ENCODE measurements at regions not wholly inside any gene's neighbourhood (a gene's known extent, or its start where the extent isn't known, plus 50 kb on each side); places are given as distances from the start of the nearest gene placed in this dataset.
"Not testable (repeated sequence)": the region's sequence is repeated elsewhere in the genome, so short reads cannot be mapped to it uniquely, and the experiment has no call there.

DNA sequence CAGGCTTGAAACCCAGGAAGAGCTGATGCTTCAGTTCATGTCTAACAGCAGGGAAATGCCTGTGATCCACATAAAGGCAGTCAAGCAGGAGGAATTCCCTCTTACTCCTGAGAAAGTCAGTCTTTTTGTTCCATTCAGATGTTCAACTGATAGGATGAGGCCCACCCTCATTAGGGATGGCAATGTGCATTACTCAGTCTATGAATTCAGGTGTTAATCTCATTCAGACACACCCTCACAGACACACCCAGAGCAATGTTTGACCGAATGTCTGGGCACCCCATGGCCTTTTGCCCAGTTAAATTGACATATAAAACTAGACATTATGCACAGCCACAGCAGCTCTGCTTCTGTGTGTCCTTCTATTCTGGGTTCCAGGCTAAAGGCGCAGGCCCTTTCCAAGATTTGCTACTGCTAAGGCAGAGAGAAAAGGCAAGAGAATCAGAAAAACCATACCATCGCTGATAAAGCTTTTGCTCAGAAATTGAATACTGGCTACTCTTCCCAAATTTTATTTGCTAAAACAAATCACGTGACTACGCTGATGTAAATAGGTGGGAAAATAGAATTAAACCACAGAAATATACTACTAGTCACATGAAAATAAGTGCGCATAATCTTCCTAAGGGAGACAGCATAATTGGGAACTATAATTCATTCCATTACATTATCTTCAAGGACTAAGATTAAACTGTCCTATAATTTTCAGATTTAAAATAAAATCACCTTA lies 625.0 kb upstream of the MAN1A1 start:
- DNase-seq (ENCODE audit: low spot score), result no peak

GRCh38 chr6:119966484-119966883 lies 616.9 kb upstream of the MAN1A1 start:
- no peak for DNase-seq (ENCODE audit: low spot score)

GRCh38 chr6:119965900-119966299 lies 616.3 kb upstream of the MAN1A1 start:
- DNase-seq (ENCODE audit: low spot score), result no peak

DNA sequence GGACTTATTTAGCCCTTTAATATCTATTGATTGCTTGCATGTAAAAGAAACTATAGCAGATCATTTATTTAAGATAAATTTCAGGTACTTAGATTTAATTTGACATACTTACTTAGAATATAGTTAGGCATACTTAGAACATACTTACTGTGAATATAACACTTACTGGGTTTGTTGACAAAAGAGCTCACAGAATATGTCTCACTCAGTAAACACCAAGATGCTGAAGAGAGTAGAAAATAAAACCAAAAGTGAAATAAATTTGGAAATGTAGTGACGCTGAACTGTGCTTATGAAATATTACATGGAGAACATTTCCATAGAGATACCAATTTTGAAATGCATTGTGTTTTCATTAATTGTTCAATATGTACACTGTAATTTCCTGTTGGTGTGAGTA lies 615.4 kb upstream of the MAN1A1 start:
- DNase-seq (ENCODE audit: low spot score), result no peak

- DNase-seq (ENCODE audit: low spot score), result no peak
Measured at GRCh38 chr6:119962505-119962904, 612.9 kb upstream of the MAN1A1 start.

DNA sequence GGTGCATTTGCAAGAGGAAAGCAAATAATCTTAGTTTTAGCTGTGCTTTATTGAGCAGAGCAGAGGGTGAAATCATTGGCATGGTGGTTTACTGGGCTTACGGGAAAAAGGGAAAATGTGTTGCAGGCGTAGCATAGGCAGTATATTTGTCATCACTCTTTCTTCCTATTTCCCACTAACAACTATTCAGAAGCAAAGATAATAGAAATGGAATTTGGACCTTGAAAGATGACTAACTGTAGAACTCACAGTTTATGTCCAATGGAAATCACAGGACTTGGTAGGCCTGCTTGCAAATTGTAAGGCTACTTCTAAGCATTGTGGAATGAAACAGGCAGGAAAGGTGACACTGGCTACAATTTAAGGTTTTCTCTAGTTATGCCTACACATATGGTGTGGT lies 611.9 kb upstream of the MAN1A1 start:
- no peak for DNase-seq (ENCODE audit: low spot score)

- no peak for DNase-seq (ENCODE audit: low spot score)
Measured at GRCh38 chr6:119960456-119960855, 610.9 kb upstream of the MAN1A1 start.

DNA sequence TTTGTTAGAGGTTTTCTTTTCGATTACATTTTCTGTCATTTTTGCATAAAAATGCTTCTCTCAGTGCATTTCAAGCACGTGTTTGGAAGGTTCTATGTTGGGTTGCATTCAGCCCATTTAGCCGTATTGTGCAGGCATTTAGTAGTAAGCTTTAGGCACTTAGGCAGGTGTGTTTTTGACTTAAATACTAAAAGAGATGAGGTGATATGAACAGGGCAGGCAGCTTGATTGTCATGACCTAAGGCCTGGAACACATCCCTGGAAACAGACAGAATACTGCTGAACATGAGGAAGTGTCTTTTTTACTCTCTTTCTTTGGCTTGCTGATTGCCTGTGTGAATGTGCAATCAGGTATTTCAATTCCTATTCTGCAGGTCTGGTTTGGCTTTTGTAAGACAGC lies 610.5 kb upstream of the MAN1A1 start:
- DNase-seq (ENCODE audit: low spot score), result no peak

GRCh38 chr6:119957195-119957594 lies 607.6 kb upstream of the MAN1A1 start:
- DNase-seq (ENCODE audit: low spot score), result no peak

DNA sequence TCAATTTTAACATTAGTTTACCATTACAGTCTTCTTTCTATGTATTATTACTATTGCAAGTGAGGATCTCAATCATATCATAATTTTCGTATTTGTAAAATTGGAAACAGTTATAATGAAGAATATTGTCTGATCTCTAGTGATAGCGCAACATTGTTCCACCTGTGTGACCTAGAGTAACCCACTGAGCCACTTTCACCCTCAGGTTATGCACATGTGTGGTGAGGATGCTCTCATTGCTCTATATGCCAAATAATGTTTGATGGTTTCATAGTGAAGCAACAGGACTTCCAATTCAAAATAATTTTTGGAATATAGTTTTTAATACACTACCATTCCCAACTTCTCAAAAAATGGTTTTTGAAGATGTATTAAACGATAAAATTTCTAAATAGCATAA lies 603.1 kb upstream of the MAN1A1 start:
- DNase-seq (ENCODE audit: low spot score), result no peak

DNA sequence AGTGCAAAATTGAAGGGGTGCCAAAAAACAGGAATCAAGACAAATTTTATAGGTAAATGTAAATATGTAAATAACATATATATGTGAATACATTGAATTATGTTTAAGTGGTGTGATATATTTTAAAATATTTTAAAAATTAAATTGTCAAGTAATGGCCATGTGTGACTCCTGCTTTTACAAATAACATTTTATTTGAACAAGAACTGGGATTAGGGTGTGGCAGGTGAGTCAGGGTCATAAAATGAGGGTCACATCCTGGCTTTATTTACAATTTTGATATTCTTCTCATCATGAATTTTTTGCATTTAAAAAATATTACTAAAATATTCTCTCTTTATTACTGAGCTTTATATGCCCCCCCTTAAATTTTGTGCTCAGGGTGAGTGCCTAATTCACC lies 601.1 kb upstream of the MAN1A1 start:
- no peak for DNase-seq (ENCODE audit: low spot score)

- no peak for DNase-seq (ENCODE audit: low spot score)
Measured at GRCh38 chr6:119942078-119942752, 592.7 kb upstream of the MAN1A1 start.

DNA sequence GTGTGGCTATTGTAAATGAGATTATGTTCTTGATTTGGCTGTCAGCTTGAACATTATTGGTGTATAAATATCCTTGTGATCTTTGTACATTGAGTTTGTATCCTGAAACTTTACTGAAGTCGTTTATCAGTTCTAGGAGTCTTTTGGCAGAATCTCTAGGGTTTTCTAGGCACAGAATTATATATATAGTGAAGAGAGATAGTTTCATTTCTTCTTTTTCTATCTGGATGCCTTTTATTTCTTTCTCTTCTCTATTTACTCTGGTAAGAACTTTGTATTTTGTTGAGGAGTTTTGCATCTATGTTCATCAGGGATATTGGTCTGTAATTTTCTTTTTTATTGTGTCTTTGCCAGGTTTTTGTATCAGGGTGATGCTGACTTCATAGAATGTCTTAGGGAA lies 589.2 kb upstream of the MAN1A1 start:
- DNase-seq (ENCODE audit: low spot score), result no peak

DNA sequence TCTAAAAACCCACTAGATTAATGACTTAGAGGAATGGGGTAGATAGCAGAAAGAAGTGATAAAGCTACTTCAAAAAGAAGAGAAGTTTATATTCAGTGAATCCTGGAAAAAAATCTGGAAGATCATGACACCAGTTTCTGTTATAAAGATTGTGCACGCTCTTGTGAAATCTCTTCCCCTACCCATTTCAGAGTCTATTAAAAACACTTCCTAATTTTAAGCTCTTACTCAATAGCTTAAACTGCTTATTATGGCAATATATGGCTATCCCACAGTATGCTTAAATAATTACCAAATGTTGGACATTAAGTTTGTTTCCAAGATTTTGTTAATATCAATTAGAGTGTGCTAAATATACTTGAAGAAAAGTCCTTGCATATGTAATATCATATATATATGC lies 585.3 kb upstream of the MAN1A1 start:
- no peak for DNase-seq (ENCODE audit: low spot score)

DNA sequence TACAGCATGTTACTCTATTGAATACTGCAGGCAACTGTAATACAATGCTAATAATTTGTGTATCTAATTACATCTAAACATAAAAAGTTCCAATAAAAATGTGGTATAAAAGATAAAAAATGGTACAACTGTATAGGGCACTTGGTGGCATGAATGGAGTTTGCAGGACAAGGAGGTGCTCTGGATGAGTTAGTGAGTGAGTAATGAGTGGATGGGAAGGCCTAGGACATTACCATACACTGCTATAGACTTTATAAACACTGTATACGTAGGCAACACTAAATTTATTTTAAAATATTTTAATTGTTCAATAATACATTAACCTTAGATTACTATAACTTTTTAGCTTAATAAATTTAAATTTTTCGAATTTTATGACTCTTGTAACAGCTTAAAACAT lies 579.6 kb upstream of the MAN1A1 start:
- DNase-seq (ENCODE audit: low spot score), result no peak

GRCh38 chr6:119924888-119925287 lies 575.3 kb upstream of the MAN1A1 start:
- not testable (repeated sequence) for DNase-seq (ENCODE audit: low spot score)

GRCh38 chr6:119922814-119923213 lies 573.3 kb upstream of the MAN1A1 start:
- DNase-seq (ENCODE audit: low spot score), result no peak

- no peak for DNase-seq (ENCODE audit: low spot score)
Measured at GRCh38 chr6:119921491-119922010, 572.0 kb upstream of the MAN1A1 start.

- no peak for DNase-seq (ENCODE audit: low spot score)
Measured at GRCh38 chr6:119917186-119917585, 567.6 kb upstream of the MAN1A1 start.

DNA sequence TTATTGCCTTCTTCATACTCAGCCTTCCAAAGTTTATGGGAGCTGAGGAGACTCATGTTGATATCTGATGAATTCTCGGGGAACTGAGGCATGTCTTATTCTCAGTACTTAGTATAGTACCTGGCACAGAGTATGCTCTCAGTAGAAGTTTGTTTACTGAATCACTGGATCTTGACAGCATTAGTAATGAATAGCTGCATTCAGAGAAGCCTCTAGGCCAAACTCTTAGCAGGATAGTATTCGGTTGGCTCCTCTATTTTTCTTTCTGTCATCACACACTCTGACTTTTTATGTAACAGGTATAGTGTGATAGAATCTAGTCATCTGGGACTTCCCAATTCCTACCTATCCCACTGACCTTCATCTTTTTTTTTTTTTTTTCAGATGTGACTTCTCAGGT lies 566.4 kb upstream of the MAN1A1 start:
- no peak for DNase-seq (ENCODE audit: low spot score)

DNA sequence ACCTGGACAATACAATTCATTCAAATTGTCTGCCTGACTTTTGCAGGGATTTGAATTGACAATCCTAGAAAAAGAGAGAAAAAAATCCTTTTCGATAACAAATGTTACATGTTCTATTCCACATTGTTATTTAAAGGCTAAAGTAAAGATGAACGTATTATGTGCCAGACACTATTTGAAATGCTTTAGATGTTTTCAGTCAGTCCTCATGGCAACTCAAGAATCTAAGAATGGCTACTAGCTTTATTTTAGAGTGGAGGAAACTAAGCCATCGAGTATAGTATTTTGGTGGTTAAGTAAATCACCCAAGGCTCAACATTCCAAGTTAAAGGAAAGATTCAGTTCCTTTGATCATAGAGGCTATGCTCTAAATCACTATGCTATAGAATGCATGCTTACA lies 558.6 kb upstream of the MAN1A1 start:
- no peak for DNase-seq (ENCODE audit: low spot score)

GRCh38 chr6:119902681-119903080 lies 553.1 kb upstream of the MAN1A1 start:
- no peak for DNase-seq (ENCODE audit: low spot score)

DNA sequence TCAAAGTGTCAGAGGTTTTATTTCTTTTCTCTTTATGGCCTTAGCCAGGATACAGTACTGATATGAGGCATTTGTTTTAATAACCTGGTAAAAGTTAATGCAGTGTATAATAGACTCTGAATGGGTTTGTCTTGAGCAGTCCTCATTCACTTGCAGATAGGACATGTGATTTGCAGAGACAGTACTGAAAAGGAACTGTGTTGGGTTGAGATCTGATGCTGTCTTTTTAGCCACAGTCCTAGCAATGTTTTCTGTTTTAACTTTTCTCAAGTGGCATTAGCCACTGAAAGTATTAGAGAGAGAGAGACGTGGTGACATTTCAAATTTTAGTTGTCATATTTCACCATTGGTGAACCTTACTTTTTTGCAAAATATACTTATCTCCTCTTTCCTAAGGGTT lies 547.2 kb upstream of the MAN1A1 start:
- no peak for DNase-seq (ENCODE audit: low spot score)
